BE2C (cell line): ENCODE measurements at regions not wholly inside any gene's neighbourhood (a gene's known extent, or its start where the extent isn't known, plus 50 kb on each side); places are given as distances from the start of the nearest gene placed in this dataset.

ENCODE experiments used
- DNase-seq: peaks from one replicate; pipeline ENCODE4 v3.0.0-alpha.2; 2020
- H3K27me3 ChIP-seq: fragments of 250-450 bp; sonication (Bioruptor Pico); 2 replicates; pipeline ENCODE4 v1.5.1; 2020; ENCODE audit warnings: mild to moderate bottlenecking
- H3K36me3 ChIP-seq: fragments of 250-450 bp; sonication (Bioruptor Pico); 2 replicates; pipeline ENCODE4 v1.5.1; 2020; ENCODE audit warnings: mild to moderate bottlenecking
- H3K4me1 ChIP-seq: fragments of 250-450 bp; sonication (Bioruptor Pico); 2 replicates; pipeline ENCODE4 v1.5.1; 2020
- H3K4me3 ChIP-seq: 2 replicates; pipeline ENCODE4 v1.5.1; 2011; ENCODE audit warnings: low read depth, low read length
- H3K9me3 ChIP-seq: fragments of 250-450 bp; sonication (Bioruptor Pico); 2 replicates; pipeline ENCODE4 v1.5.1; 2020
- TF ChIP-seq, protein P1 (sequence below): IDR thresholded peaks from 2 replicates; pipeline ENCODE4 v1.5.1; 2012; ENCODE audit warnings: mild to moderate bottlenecking, low read depth, low read length

DNA sequence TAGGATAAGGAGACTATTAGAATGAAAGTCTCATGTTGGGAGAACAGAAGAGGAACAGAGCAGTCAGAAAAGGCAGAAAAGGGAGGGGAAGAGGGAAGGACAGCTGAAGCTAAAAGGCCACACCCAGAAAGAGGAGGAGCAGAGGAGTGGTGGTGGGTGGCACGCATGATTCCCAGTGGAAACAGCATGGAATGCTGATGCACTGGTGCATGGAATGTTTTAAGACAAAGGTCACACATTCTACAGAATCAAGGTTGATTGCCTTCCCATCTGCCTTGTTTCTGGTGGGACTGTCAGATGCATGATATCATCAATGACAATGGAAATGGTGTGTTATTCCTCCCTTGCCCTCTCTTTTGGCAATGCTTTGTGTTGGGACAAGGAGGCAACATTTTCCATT is 285.4 kb upstream of the MKI67 start:
- H3K36me3 ChIP-seq = no peaks in the 10 kb centered on the region
- H3K4me3 ChIP-seq = no peak overlapping the region
- H3K4me1 ChIP-seq = no peaks in the 10 kb centered on the region
- TF ChIP-seq, protein P1, sequence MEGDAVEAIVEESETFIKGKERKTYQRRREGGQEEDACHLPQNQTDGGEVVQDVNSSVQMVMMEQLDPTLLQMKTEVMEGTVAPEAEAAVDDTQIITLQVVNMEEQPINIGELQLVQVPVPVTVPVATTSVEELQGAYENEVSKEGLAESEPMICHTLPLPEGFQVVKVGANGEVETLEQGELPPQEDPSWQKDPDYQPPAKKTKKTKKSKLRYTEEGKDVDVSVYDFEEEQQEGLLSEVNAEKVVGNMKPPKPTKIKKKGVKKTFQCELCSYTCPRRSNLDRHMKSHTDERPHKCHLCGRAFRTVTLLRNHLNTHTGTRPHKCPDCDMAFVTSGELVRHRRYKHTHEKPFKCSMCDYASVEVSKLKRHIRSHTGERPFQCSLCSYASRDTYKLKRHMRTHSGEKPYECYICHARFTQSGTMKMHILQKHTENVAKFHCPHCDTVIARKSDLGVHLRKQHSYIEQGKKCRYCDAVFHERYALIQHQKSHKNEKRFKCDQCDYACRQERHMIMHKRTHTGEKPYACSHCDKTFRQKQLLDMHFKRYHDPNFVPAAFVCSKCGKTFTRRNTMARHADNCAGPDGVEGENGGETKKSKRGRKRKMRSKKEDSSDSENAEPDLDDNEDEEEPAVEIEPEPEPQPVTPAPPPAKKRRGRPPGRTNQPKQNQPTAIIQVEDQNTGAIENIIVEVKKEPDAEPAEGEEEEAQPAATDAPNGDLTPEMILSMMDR = no peak
- no peak for DNase-seq
- H3K27me3 ChIP-seq = no peaks in the 10 kb centered on the region
- H3K9me3 ChIP-seq = no peaks in the 10 kb centered on the region

GRCh38 chr10:128414568-128414967 is 288.3 kb upstream of the MKI67 start:
- H3K4me1 ChIP-seq = no peaks in the 10 kb centered on the region
- no peaks in the 10 kb centered on the region for H3K9me3 ChIP-seq
- no peak for DNase-seq
- no peak overlapping the region for H3K4me3 ChIP-seq
- no peaks in the 10 kb centered on the region for H3K36me3 ChIP-seq
- no peaks in the 10 kb centered on the region for H3K27me3 ChIP-seq
- TF ChIP-seq, protein P1 = no peak

DNA sequence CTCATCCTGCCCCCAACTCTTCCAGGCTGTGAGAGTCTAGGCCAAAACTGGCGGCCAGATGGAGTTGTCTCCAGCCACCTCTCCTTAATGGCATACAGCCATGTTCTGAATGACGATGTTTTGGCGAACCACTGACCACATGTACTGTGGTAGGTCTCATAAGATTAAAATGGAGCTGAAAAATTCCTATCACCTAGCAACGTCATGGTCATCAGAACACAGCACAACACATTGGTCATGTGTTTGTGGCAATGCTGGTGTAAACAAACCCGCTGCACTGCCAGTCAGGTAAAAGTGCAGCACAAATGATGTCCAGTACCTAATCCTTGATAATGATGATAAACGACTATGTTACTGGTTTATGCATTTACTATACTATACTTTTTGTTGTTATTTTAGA is 290.0 kb upstream of the MKI67 start:
- TF ChIP-seq, protein P1 = no peak
- no peaks in the 10 kb centered on the region for H3K4me1 ChIP-seq
- H3K4me3 ChIP-seq = no peak overlapping the region
- no peaks in the 10 kb centered on the region for H3K27me3 ChIP-seq
- DNase-seq = no peak
- no peaks in the 10 kb centered on the region for H3K9me3 ChIP-seq
- no peaks in the 10 kb centered on the region for H3K36me3 ChIP-seq

DNA sequence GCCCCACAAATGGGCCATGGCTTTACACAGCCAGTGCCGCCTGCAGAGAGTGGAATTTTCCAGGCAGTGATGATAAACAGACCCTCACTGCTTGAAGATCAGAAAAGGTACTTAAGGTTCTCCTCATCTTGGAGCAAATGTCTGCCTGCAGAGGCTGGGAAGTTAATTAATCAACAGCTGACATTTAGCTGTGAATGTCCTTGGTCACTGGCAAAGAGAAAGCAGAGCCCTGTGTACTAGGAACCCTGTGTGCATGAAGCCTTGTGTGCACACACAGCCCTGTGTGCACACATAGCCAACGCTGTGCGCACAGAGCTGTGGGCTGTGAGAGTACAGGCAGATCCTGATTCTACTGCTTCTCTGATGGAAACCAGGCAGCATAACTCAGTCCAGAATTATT is 291.6 kb upstream of the MKI67 start:
- no peaks in the 10 kb centered on the region for H3K27me3 ChIP-seq
- DNase-seq = no peak
- no peak overlapping the region for H3K4me3 ChIP-seq
- H3K4me1 ChIP-seq = no peaks in the 10 kb centered on the region
- H3K9me3 ChIP-seq = no peaks in the 10 kb centered on the region
- H3K36me3 ChIP-seq = no peaks in the 10 kb centered on the region
- TF ChIP-seq, protein P1 = no peak

GRCh38 chr10:128418819-128419218 is 292.6 kb upstream of the MKI67 start:
- Histone ChIP-seq H3K4me3 (no peak overlapping the region), H3K27me3 (no peaks in the 10 kb centered on the region), H3K36me3 (no peaks in the 10 kb centered on the region), H3K4me1 (no peaks in the 10 kb centered on the region), H3K9me3 (no peaks in the 10 kb centered on the region)
- no peak for DNase-seq
- TF ChIP-seq, protein P1 = no peak

GRCh38 chr10:128419466-128420019 is 293.3 kb upstream of the MKI67 start:
- H3K27me3 ChIP-seq = no peaks in the 10 kb centered on the region
- H3K9me3 ChIP-seq = no peaks in the 10 kb centered on the region
- TF ChIP-seq, protein P1 = no peak
- H3K4me3 ChIP-seq = no peak overlapping the region
- no peak for DNase-seq
- H3K36me3 ChIP-seq = no peaks in the 10 kb centered on the region
- H3K4me1 ChIP-seq = no peaks in the 10 kb centered on the region
